ENCODE measurements at regions not wholly inside any gene's neighbourhood (a gene's known extent, or its start where the extent isn't known, plus 50 kb on each side); places are given as distances from the start of the nearest gene placed in this dataset.

DNA sequence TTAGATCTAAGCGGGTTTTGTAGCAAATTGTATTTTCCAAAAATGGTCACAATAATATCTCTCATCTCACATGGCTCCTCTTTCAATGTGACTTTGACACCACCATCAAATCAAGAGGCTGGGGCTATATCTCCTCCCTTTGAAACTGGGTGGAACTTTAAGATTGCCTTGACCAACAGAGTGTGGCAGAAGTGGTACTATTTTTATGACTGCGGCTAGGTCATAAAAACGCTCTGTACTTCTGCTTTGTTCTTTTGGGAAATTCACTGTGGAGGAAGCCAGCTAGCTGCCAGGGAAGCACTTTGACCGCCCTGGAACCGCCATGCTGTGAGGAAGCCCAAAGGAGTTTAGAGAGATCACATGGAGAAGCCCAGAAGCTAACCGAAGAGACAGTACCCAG, 50.7 kb upstream of the ACOT11 start:
- peaks cover 3 to 16% of the 10 kb centered on the region in 2 donors for H3K4me1 ChIP-seq (ENCODE audit: control insufficient read depth in 2 of 2, insufficient read depth in 2 of 2, low read length in 2 of 2)
- no peak overlapping the region for H3K4me3 ChIP-seq (ENCODE audit: low read length in 2 of 2)
- no peak for DNase-seq (ENCODE audit: low read depth in 6 of 9, low spot score in 9 of 9)
- H3K36me3 ChIP-seq (ENCODE audit: control insufficient read depth in 2 of 2, insufficient read depth in 2 of 2, low read length in 1 of 2), result no peaks in the 10 kb centered on the region
- peaks cover 0 to 4% of the 10 kb centered on the region in 2 donors for H3K9me3 ChIP-seq (ENCODE audit: control insufficient read depth in 2 of 2, insufficient read depth in 1 of 2, low read length in 1 of 2)
- H3K27me3 ChIP-seq (ENCODE audit: control insufficient read depth in 2 of 2, insufficient read depth in 1 of 2, low read length in 1 of 2), result peaks cover 0 to 25% of the 10 kb centered on the region in 2 donors
- WGBS, result 88% methylated on average over 6 of the region's 6 CpGs
- H3K27ac ChIP-seq (ENCODE audit: low read depth in 1 of 2, low read length in 1 of 2), result no peak overlapping the region

- H3K4me1 ChIP-seq (ENCODE audit: control insufficient read depth in 2 of 2, insufficient read depth in 2 of 2, low read length in 2 of 2), result peaks cover 8 to 22% of the 10 kb centered on the region in 2 donors
- 98% methylated on average over 7 of the region's 7 CpGs for WGBS
- no peak overlapping the region for H3K4me3 ChIP-seq (ENCODE audit: low read length in 2 of 2)
- no peaks in the 10 kb centered on the region for H3K36me3 ChIP-seq (ENCODE audit: control insufficient read depth in 2 of 2, insufficient read depth in 2 of 2, low read length in 1 of 2)
- H3K27me3 ChIP-seq (ENCODE audit: control insufficient read depth in 2 of 2, insufficient read depth in 1 of 2, low read length in 1 of 2), result peaks cover 0 to 21% of the 10 kb centered on the region in 2 donors
- peaks cover 0 to 4% of the 10 kb centered on the region in 2 donors for H3K9me3 ChIP-seq (ENCODE audit: control insufficient read depth in 2 of 2, insufficient read depth in 1 of 2, low read length in 1 of 2)
- DNase-seq (ENCODE audit: low read depth in 6 of 9, low spot score in 9 of 9), result no peak
- no peak overlapping the region for H3K27ac ChIP-seq (ENCODE audit: low read depth in 1 of 2, low read length in 1 of 2)
Observed at GRCh38 chr1:54495954-54496353, 52.1 kb upstream of the ACOT11 start.

DNA sequence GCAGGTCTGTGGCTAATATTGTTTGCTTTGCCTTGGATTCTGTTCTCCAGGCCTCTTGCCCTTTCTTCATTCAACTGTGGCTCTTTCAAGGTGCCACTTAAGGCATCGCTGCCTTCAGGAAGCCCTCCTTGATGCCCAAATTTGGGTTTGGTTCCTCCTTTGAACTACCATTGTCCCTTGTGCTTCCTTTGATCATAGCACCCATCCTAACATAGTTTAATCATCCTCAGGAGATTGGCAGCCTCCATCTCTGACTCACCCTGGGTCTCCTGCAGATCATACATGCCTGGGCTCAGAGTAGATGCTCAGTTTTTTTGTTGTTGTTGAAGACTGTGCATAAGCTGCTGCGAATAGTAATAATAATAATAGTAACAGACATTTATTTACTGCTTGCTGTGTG, 54.4 kb upstream of the ACOT11 start:
- WGBS, result 95% methylated on average over 2 of the region's 2 CpGs
- peaks cover 18 to 27% of the 10 kb centered on the region in 2 donors for H3K4me1 ChIP-seq (ENCODE audit: control insufficient read depth in 2 of 2, insufficient read depth in 2 of 2, low read length in 2 of 2)
- peaks cover 0 to 7% of the 10 kb centered on the region in 2 donors for H3K27me3 ChIP-seq (ENCODE audit: control insufficient read depth in 2 of 2, insufficient read depth in 1 of 2, low read length in 1 of 2)

DNA sequence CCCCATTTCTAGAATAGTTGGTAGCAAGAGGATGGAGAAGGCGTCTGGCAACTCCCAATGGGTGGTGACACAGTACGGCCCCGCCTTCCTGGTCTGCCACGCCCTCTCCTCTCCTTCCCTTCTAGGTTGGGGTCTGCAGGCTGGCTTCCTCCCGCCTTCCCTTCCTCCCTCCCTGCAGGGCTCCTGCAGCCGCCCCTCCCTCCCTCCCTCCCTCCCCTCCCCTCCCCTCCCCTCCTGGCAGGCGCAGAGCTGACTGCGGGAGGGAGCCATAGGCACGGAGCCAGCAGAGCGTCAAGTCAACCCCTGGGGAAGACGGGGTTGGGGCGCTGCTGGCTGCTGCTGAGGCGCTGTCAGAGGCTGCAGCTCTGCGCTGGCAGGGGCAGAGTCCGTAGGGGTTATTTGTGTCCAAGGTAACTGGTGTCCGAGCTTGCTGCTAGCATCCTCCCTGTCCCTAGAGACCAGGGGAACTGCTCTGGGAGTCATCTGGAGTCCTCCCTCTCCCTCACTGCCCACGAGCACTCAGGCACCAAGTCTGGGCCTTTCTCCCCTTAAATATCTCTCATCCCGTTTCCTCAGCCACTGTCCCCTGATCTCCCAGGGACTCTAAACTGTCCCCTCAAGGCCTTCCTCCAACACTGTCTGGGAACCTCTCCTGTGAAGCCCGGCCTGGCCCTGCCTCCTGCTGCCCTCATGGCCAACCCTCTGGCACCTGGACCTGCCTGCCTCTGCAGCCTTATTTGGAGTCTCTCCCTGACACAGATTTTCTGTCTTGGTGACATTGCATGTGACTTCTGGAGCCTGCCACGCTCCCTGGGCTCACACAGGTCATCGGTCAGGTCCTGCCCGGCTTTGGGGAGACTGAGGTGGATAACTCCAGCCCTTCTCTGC, 57.4 kb upstream of the ACOT11 start:
- Histone ChIP-seq H3K9me3 (ENCODE audit: control insufficient read depth in 2 of 2, insufficient read depth in 1 of 2, low read length in 1 of 2) (no peaks in the 10 kb centered on the region), H3K27me3 (ENCODE audit: control insufficient read depth in 2 of 2, insufficient read depth in 1 of 2, low read length in 1 of 2) (no peaks in the 10 kb centered on the region), H3K4me1 (ENCODE audit: control insufficient read depth in 2 of 2, insufficient read depth in 2 of 2, low read length in 2 of 2) (peaks cover 36 to 49% of the 10 kb centered on the region in 2 donors), H3K36me3 (ENCODE audit: control insufficient read depth in 2 of 2, insufficient read depth in 2 of 2, low read length in 1 of 2) (no peaks in the 10 kb centered on the region), H3K27ac (ENCODE audit: low read depth in 1 of 2, low read length in 1 of 2) (peak overlapping the region; percentile 52 to 84), H3K4me3 (ENCODE audit: low read length in 2 of 2) (peak overlapping the region in 1 of 2 donors; percentile 18)
- WGBS, result 24% methylated on average over 22 of the region's 22 CpGs
- DNase-seq (ENCODE audit: low read depth in 6 of 9, low spot score in 9 of 9), result peak in 4 of 9 donors; percentile 42 to 77 (median 54)

More for the DNA sequence above, 54.4 kb upstream of the ACOT11 start:
- no peaks in the 10 kb centered on the region for H3K36me3 ChIP-seq (ENCODE audit: control insufficient read depth in 2 of 2, insufficient read depth in 2 of 2, low read length in 1 of 2)
- no peak overlapping the region for H3K4me3 ChIP-seq (ENCODE audit: low read length in 2 of 2)
- H3K9me3 ChIP-seq (ENCODE audit: control insufficient read depth in 2 of 2, insufficient read depth in 1 of 2, low read length in 1 of 2), result no peaks in the 10 kb centered on the region
- no peak for DNase-seq (ENCODE audit: low read depth in 6 of 9, low spot score in 9 of 9)
- H3K27ac ChIP-seq (ENCODE audit: low read depth in 1 of 2, low read length in 1 of 2), result no peak overlapping the region

DNA sequence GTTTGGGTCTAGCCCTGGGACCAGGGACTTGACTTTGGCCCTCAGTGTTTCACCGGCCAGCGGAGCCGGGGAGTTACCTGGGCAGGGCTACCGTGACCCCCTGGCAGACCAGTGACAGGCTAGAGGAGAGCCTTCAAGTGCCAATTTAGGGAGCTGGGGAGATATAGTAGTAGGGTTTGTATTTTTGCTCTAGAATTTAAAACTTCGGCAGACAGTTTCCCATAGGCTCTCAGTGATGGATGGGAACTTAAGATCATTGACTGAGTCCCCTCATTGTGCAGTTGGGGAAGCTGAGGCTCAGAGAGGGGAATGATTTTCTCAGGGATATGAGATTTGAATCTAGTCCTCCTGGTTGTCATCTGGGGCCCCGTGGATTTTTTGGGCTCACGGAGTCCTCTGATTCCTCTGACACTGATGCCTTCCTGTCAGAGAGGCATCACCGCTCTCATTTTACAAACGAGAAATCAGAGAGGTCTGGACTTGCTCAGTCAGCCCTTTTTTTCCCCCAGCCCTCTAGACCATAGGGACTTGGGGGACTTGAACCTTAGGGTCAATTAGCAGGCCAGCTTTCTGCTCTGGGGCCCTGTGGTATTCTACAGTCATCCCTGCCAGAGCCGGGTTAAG, 58.3 kb upstream of the ACOT11 start:
- 24% methylated on average over 10 of the region's 10 CpGs for WGBS
- H3K36me3 ChIP-seq (ENCODE audit: control insufficient read depth in 2 of 2, insufficient read depth in 2 of 2, low read length in 1 of 2), result no peaks in the 10 kb centered on the region
- H3K27me3 ChIP-seq (ENCODE audit: control insufficient read depth in 2 of 2, insufficient read depth in 1 of 2, low read length in 1 of 2), result no peaks in the 10 kb centered on the region
- peak in 1 of 9 donors; percentile 56 for DNase-seq (ENCODE audit: low read depth in 6 of 9, low spot score in 9 of 9)
- H3K27ac ChIP-seq (ENCODE audit: low read depth in 1 of 2, low read length in 1 of 2), result peak overlapping the region; percentile 31 to 84
- H3K4me1 ChIP-seq (ENCODE audit: control insufficient read depth in 2 of 2, insufficient read depth in 2 of 2, low read length in 2 of 2), result peaks cover 39 to 56% of the 10 kb centered on the region in 2 donors
- no peaks in the 10 kb centered on the region for H3K9me3 ChIP-seq (ENCODE audit: control insufficient read depth in 2 of 2, insufficient read depth in 1 of 2, low read length in 1 of 2)
- H3K4me3 ChIP-seq (ENCODE audit: low read length in 2 of 2), result peak overlapping the region in 1 of 2 donors; percentile 89

DNA sequence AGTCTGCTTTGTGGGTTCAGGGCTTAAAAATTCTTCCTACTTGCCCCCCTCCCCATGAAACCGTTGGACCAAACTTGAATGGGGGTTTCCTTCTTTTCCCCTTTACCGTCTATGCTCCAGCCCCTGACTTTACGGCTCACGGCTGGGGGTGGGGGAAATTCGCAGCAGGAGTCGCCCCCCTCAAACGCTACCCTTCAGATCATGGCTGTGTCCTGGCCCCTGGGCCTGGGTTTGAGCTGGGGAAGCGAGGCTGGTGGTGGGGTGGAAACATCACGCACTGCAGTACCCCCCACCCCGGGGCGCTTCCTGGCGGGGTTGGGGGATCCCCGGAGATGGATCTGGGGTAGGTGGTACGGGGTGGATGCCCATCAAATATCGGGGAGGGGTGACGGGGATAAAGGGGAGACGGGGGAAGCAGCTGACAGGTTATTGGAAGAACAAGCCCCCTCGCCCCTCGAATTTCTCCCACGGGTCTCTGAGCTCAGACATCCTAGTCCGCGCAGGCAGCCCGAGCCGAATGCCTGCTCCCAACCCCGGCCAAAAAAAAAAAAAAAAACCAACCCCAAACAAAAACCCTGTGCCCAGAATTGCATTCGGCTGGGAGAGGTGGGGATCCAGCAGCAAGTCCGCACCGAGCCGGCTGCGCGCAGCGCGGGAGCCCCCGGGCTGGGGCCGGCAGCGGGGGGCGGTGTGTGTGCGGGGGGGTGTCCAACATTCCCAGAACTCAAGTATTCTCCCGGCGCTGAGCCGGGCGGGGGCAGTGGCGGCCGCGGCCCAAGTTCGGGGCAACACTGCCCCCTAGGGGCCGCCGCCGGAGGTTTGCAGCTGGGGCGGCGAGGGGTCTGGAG, 59.0 kb upstream of the ACOT11 start:
- DNase-seq (ENCODE audit: low read depth in 6 of 9, low spot score in 9 of 9), result peak in 5 of 9 donors; percentile 58 to 85 (median 74)
- H3K4me1 ChIP-seq (ENCODE audit: control insufficient read depth in 2 of 2, insufficient read depth in 2 of 2, low read length in 2 of 2), result peaks cover 39 to 64% of the 10 kb centered on the region in 2 donors
- H3K27ac ChIP-seq (ENCODE audit: low read depth in 1 of 2, low read length in 1 of 2), result peak overlapping the region; percentile 88 to 89
- H3K27me3 ChIP-seq (ENCODE audit: control insufficient read depth in 2 of 2, insufficient read depth in 1 of 2, low read length in 1 of 2), result no peaks in the 10 kb centered on the region
- no peaks in the 10 kb centered on the region for H3K9me3 ChIP-seq (ENCODE audit: control insufficient read depth in 2 of 2, insufficient read depth in 1 of 2, low read length in 1 of 2)
- no peaks in the 10 kb centered on the region for H3K36me3 ChIP-seq (ENCODE audit: control insufficient read depth in 2 of 2, insufficient read depth in 2 of 2, low read length in 1 of 2)
- WGBS, result under 1% methylated on average over 51 of the region's 51 CpGs
- H3K4me3 ChIP-seq (ENCODE audit: low read length in 2 of 2), result peak overlapping the region; percentile 72 to 89

- Histone ChIP-seq H3K36me3 (ENCODE audit: control insufficient read depth in 2 of 2, insufficient read depth in 2 of 2, low read length in 1 of 2) (no peaks in the 10 kb centered on the region), H3K4me1 (ENCODE audit: control insufficient read depth in 2 of 2, insufficient read depth in 2 of 2, low read length in 2 of 2) (peaks cover 39 to 65% of the 10 kb centered on the region in 2 donors), H3K4me3 (ENCODE audit: low read length in 2 of 2) (peak overlapping the region; percentile 72 to 89), H3K27me3 (ENCODE audit: control insufficient read depth in 2 of 2, insufficient read depth in 1 of 2, low read length in 1 of 2) (no peaks in the 10 kb centered on the region), H3K9me3 (ENCODE audit: control insufficient read depth in 2 of 2, insufficient read depth in 1 of 2, low read length in 1 of 2) (no peaks in the 10 kb centered on the region), H3K27ac (ENCODE audit: low read depth in 1 of 2, low read length in 1 of 2) (peak overlapping the region; percentile 88 to 92)
- under 1% methylated on average over 62 of the region's 62 CpGs for WGBS
- DNase-seq (ENCODE audit: low read depth in 6 of 9, low spot score in 9 of 9), result peak in 7 of 9 donors; percentile 68 to 92 (median 78)
Observed at GRCh38 chr1:54488065-54488750, 59.8 kb upstream of the ACOT11 start.

- Histone ChIP-seq H3K27ac (ENCODE audit: low read depth in 1 of 2, low read length in 1 of 2) (peak overlapping the region; percentile 86 to 92), H3K4me3 (ENCODE audit: low read length in 2 of 2) (peak overlapping the region; percentile 41 to 89), H3K4me1 (ENCODE audit: control insufficient read depth in 2 of 2, insufficient read depth in 2 of 2, low read length in 2 of 2) (peaks cover 39 to 65% of the 10 kb centered on the region in 2 donors), H3K27me3 (ENCODE audit: control insufficient read depth in 2 of 2, insufficient read depth in 1 of 2, low read length in 1 of 2) (no peaks in the 10 kb centered on the region), H3K36me3 (ENCODE audit: control insufficient read depth in 2 of 2, insufficient read depth in 2 of 2, low read length in 1 of 2) (no peaks in the 10 kb centered on the region), H3K9me3 (ENCODE audit: control insufficient read depth in 2 of 2, insufficient read depth in 1 of 2, low read length in 1 of 2) (no peaks in the 10 kb centered on the region)
- 48% methylated on average over 21 of the region's 21 CpGs for WGBS
- no peak for DNase-seq (ENCODE audit: low read depth in 6 of 9, low spot score in 9 of 9)
Observed at GRCh38 chr1:54487571-54488050, 60.4 kb upstream of the ACOT11 start.
